Activated T-helper 1 cell treated with anti-CD3 and anti-CD28 coated beads, Interleukin-12 subunit alpha, Interleukin-12 subunit beta, Interleukin-2, Interleukin-4 antibody, amounts not matched to agents 30 ng/mL and 10 ng/mL and 1 ng/mL, durations not matched to agents 14 hours and 24 hours and 36 hours (primary cell): ENCODE measurements at regions not wholly inside any gene's neighbourhood (a gene's known extent, or its start where the extent isn't known, plus 50 kb on each side); places are given as distances from the start of the nearest gene placed in this dataset.
"Not testable (repeated sequence)": the region's sequence is repeated elsewhere in the genome, so short reads cannot be mapped to it uniquely, and the experiment has no call there.

ENCODE experiments used
- DNase-seq: peaks from one replicate; pipeline ENCODE4 v3.0.0; 2021; ENCODE audit warnings: low spot score
- H3K27ac Mint-ChIP-seq: one replicate; pipeline ENCODE4 v1.8.0; 2021; ENCODE audit warnings: mild to moderate bottlenecking, mixed read lengths
- H3K27me3 Mint-ChIP-seq: one replicate; pipeline ENCODE4 v1.8.0; 2022; ENCODE audit warnings: mild to moderate bottlenecking, moderate library complexity, mixed read lengths; ENCODE audit not compliant: insufficient read depth
- H3K36me3 Mint-ChIP-seq: one replicate; pipeline ENCODE4 v1.8.0; 2021; ENCODE audit warnings: low read depth, mixed read lengths
- H3K4me1 Mint-ChIP-seq: one replicate; pipeline ENCODE4 v1.8.0; 2021; ENCODE audit warnings: low read depth, mixed read lengths
- H3K4me3 Mint-ChIP-seq: one replicate; pipeline ENCODE4 v1.8.0; 2021; ENCODE audit warnings: mild to moderate bottlenecking, moderate library complexity, mixed read lengths
- H3K9me3 Mint-ChIP-seq: one replicate; pipeline ENCODE4 v1.8.0; 2021; ENCODE audit warnings: mixed read lengths
- intact Hi-C: fragments of 100-400 bp; cut with micrococcal nuclease; formaldehyde crosslinking; loops from one replicate; pipeline ENCODE4 v1.15.1; 2024

- Mint-ChIP-seq H3K4me3 (no peak overlapping the region), H3K9me3 (peaks cover 3% of the 10 kb centered on the region), H3K4me1 (no peaks in the 10 kb centered on the region), H3K27ac (no peak overlapping the region), H3K36me3 (no peaks in the 10 kb centered on the region), H3K27me3 (no peaks in the 10 kb centered on the region)
- intact Hi-C loops = no loop called here
- DNase-seq = no peak
Measured at GRCh38 chr14:85883966-85884365, 354.0 kb downstream of the FLRT2 start.

DNA sequence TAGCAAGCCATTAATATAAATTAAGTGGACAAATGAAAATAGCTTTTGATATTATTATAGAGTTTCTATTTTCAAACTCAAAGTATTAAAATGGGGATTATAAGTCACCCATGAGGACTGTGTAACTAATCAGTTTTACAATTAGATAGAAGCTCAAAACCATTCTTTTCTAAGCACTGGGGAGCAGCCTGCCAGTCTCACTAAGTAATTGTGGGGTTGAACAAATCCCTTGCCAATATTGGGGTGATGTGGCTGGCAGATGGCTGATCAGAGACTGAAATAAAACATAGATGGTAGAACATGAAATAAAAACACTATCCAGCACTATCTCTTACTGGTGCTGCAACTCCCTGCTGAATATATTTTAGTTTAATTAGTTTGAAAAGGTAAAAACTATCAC, 353.2 kb downstream of the FLRT2 start:
- Mint-ChIP-seq H3K4me3 (no peak overlapping the region), H3K4me1 (no peaks in the 10 kb centered on the region), H3K9me3 (peaks cover 3% of the 10 kb centered on the region), H3K36me3 (no peaks in the 10 kb centered on the region), H3K27me3 (no peaks in the 10 kb centered on the region), H3K27ac (no peak overlapping the region)
- intact Hi-C loops = no loop called here
- DNase-seq = no peak

DNA sequence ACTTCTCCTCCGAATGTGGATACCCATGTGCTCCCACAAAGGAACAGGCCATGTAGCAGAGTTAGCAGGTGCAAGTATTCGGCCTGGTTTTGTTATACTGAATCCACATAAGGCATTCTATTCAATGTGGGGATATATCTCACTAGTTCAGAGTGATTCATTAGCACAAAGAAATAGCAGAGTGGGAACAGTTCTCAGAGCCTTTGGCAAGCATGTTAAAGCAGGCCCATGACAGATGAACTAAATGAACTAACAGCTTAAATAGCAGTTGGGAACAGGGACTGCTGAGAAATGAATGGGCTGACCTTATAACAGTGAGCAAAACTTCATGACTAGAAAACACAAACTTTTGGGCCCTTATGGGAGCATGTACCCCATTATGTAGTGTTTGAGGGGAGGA, 352.0 kb downstream of the FLRT2 start:
- no peak for DNase-seq
- Mint-ChIP-seq H3K9me3 (peaks cover 3% of the 10 kb centered on the region), H3K36me3 (no peaks in the 10 kb centered on the region), H3K4me1 (no peaks in the 10 kb centered on the region), H3K27me3 (no peaks in the 10 kb centered on the region), H3K27ac (no peak overlapping the region), H3K4me3 (no peak overlapping the region)
- intact Hi-C loops = no loop called here

DNA sequence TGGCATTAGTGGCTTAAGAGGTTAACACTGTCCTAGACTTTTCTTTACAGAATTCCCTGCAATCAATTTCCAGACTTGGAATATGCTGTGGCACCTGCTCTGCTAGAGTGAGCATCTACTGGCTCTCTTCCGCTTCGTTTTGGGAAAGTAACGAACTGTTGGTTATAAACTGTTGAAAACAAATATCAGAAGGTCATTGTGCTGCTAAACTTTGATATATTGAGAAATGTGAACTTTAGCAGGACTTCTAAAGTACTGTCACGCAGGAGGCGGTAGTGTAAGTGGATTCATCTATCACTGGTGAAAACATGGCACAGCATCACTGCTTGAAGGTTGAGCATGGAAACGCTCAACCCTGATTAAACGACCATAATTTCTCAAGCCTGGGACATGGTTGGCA, 348.9 kb downstream of the FLRT2 start:
- Mint-ChIP-seq H3K27ac (no peak overlapping the region), H3K9me3 (peaks cover 1% of the 10 kb centered on the region), H3K4me3 (no peak overlapping the region), H3K27me3 (no peaks in the 10 kb centered on the region), H3K36me3 (no peaks in the 10 kb centered on the region), H3K4me1 (no peaks in the 10 kb centered on the region)
- DNase-seq = no peak
- intact Hi-C loops = no loop called here

DNA sequence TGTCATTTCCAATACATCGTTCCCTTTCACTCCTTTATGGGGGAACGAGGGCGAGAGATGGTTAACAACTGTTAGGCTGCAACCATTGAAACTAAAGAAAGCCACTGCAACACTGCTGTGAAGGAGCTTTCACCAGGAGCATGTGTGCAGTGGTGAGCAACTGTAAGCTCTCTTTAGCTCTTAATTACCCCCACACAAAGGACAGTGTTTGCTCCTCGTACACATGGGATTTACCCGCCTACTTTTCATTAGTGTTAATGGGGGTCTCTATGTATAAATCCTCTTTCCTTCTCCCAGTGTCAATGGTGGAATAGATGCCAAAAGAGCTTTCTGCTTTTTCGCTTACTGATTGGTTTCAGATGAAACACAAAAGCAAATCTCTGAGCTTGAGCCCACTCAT, 343.1 kb downstream of the FLRT2 start:
- DNase-seq = no peak
- H3K4me3 Mint-ChIP-seq = no peak overlapping the region
- intact Hi-C loops = no loop called here
- no peaks in the 10 kb centered on the region for H3K4me1 Mint-ChIP-seq
- H3K36me3 Mint-ChIP-seq = no peaks in the 10 kb centered on the region
- no peak overlapping the region for H3K27ac Mint-ChIP-seq
- no peaks in the 10 kb centered on the region for H3K9me3 Mint-ChIP-seq
- no peaks in the 10 kb centered on the region for H3K27me3 Mint-ChIP-seq

GRCh38 chr14:85867450-85867849, 337.5 kb downstream of the FLRT2 start:
- Mint-ChIP-seq H3K4me1 (no peaks in the 10 kb centered on the region), H3K27me3 (no peaks in the 10 kb centered on the region), H3K9me3 (no peaks in the 10 kb centered on the region), H3K27ac (no peak overlapping the region), H3K4me3 (no peak overlapping the region), H3K36me3 (no peaks in the 10 kb centered on the region)
- intact Hi-C loops = no loop called here
- no peak for DNase-seq

- no peak overlapping the region for H3K27ac Mint-ChIP-seq
- H3K27me3 Mint-ChIP-seq = peaks cover 4% of the 10 kb centered on the region
- H3K4me1 Mint-ChIP-seq = no peaks in the 10 kb centered on the region
- H3K36me3 Mint-ChIP-seq = no peaks in the 10 kb centered on the region
- intact Hi-C loops = no loop called here
- no peak for DNase-seq
- no peaks in the 10 kb centered on the region for H3K9me3 Mint-ChIP-seq
- H3K4me3 Mint-ChIP-seq = no peak overlapping the region
Measured at GRCh38 chr14:85865701-85866100, 335.8 kb downstream of the FLRT2 start.

DNA sequence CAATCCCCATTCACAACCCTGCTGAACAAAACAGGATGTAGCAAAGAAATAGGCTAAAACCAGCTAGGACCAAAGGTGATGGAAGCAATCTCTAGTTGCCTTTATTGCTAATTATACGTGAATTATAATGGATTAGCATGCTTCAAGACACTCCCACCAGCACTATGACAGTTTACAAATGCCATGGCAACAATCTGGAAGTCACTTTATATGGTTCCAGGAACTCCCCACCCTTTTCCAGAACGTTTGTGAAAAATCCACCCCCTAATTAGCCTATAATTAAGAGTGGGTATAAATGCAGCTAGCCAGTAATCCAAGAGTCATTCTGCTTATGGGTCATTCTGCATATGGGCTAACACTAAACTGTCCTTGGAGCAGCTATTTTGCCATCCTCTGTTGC, 328.7 kb downstream of the FLRT2 start:
- Mint-ChIP-seq H3K4me3 (no peak overlapping the region), H3K27me3 (peaks cover 4% of the 10 kb centered on the region), H3K4me1 (no peaks in the 10 kb centered on the region), H3K9me3 (no peaks in the 10 kb centered on the region), H3K36me3 (no peaks in the 10 kb centered on the region), H3K27ac (no peak overlapping the region)
- intact Hi-C loops = no loop called here
- no peak for DNase-seq

DNA sequence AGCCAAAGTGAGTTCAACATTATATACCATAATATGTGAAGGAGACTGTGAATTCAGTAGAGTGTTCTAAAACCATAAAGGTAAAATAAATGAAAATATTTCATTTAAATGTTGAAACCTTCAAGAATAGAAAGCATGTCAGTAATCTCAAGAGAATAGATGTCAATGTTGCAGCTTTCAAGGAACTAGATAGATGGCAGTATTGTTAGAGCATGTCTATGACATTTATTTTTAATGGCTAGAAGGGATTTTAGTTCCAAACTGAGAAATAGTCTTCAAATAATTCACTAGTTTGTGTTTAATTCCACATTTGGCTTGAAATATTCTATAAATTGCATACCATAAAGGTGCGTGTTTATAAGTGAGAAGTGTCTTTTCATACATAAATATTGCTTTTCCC, 326.5 kb downstream of the FLRT2 start:
- Mint-ChIP-seq H3K36me3 (no peaks in the 10 kb centered on the region), H3K27ac (no peak overlapping the region), H3K27me3 (peaks cover 4% of the 10 kb centered on the region), H3K4me1 (no peaks in the 10 kb centered on the region), H3K4me3 (no peak overlapping the region), H3K9me3 (no peaks in the 10 kb centered on the region)
- DNase-seq = no peak
- intact Hi-C loops = no loop called here

DNA sequence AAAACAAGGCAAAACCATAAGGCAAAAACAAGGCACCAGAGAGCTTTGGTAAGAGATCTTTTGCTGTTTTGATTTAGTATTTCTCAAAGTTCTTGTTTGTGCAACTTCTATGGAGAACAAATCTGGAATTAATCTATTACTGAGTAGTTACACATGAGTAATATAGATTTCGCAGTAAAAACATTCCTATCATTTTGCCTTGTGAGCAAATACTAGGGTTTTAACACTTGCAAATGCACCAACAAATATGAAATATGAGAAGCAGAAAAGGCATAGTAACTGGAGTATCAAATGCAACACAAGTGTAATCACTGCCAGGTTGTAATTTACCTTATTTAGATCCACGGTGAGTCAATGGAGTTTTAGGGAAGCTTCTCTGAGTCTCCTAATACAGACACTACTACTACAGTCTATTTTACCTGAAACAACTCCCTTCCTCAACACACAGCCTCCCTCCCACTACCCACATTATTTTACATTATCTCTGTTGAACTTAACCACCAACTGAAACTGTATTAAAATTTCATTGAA, 324.1 kb downstream of the FLRT2 start:
- DNase-seq = no peak
- Mint-ChIP-seq H3K4me1 (no peaks in the 10 kb centered on the region), H3K36me3 (no peaks in the 10 kb centered on the region), H3K27me3 (no peaks in the 10 kb centered on the region), H3K4me3 (no peak overlapping the region), H3K9me3 (no peaks in the 10 kb centered on the region), H3K27ac (no peak overlapping the region)
- intact Hi-C loops = no loop called here

DNA sequence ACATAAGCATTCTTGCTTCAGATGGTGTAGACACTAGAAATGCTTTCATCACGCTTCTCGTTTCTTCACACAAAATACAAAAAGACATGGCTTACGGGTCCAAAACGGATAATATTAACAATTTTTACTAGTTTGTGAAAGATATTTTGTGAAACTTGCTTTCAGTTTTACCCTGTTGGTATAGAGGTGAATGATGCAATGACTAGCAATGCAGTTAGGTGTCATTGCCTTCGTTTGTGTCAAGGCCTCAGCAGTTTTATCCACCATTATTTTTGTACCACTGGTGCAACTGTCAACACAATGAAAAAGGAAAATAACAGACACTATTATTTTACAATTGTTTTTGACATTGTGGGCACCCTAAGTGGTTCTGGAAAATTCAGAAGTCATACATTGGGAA, 323.0 kb downstream of the FLRT2 start:
- DNase-seq = no peak
- Mint-ChIP-seq H3K9me3 (no peaks in the 10 kb centered on the region), H3K27ac (no peak overlapping the region), H3K36me3 (no peaks in the 10 kb centered on the region), H3K27me3 (no peaks in the 10 kb centered on the region), H3K4me1 (no peaks in the 10 kb centered on the region), H3K4me3 (no peak overlapping the region)
- intact Hi-C loops = no loop called here

DNA sequence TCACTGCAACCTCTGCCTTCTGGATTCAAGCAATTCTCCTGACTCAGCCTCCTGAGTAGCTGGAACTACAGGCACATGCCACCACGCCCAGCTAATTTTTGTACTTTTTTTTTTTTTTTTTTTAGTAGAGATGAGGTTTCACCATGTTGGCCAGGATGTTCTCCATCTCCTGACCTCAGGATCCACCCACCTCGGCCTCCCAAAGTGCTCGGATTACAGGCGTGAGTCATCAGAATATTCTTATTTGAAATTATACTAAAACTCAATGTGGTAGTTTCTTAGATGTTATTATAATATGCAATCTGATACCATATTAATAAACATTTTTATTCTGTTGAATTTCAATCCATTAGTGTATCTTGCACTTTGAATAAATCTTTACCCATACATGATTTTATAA, 322.2 kb downstream of the FLRT2 start:
- DNase-seq, H3K4me3 Mint-ChIP-seq, H3K36me3 Mint-ChIP-seq, H3K9me3 Mint-ChIP-seq, H3K27ac Mint-ChIP-seq, intact Hi-C loops, H3K4me1 Mint-ChIP-seq, H3K27me3 Mint-ChIP-seq: not testable (repeated sequence)

DNA sequence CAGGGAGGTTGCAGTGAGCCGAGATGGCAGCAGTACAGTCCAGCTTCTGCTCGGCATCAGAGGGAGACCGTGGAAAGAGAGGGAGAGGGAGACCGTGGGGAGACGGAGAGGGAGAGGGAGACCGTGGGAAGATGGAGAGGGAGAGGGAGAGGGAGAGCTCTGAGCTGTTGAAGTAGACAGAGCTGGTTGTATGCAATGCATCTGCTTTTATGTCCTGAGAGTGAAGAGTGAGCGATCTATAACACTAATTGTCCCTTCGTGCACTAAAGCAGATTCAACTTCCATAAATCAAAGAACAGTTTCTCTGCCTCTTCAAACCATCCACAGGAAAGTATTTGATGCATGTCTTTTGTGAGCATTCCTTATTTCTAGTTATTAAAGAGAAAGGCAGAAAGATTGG, 300.6 kb downstream of the FLRT2 start:
- H3K27me3 Mint-ChIP-seq, H3K9me3 Mint-ChIP-seq, H3K27ac Mint-ChIP-seq, H3K4me3 Mint-ChIP-seq, H3K4me1 Mint-ChIP-seq, intact Hi-C loops, H3K36me3 Mint-ChIP-seq, DNase-seq: not testable (repeated sequence)

GRCh38 chr14:85829601-85830000, 299.7 kb downstream of the FLRT2 start:
- H3K9me3 Mint-ChIP-seq, H3K36me3 Mint-ChIP-seq, DNase-seq, H3K27ac Mint-ChIP-seq, H3K27me3 Mint-ChIP-seq, intact Hi-C loops, H3K4me1 Mint-ChIP-seq, H3K4me3 Mint-ChIP-seq: not testable (repeated sequence)
